HCT116 (cell line): ENCODE measurements at regions not wholly inside any gene's neighbourhood (a gene's known extent, or its start where the extent isn't known, plus 50 kb on each side); places are given as distances from the start of the nearest gene placed in this dataset.

Experiments
- ATAC-seq: fragments of 200-7000 bp; cut with Tn5 transposase; 2 replicates; pipeline ENCODE4 v1.9.1; 2020; ENCODE audit warnings: mild to moderate bottlenecking, moderate library complexity
- BruUV-seq: library from RNA; stranded (reverse); fragments of 400-500 nt; replicated peaks from 2 replicates; lab custom pipeline; 2021; lab: Mats Ljungman, UMichigan
- CTCF ChIA-PET: fragments of 300-600 bp; sonication (Branson Sonifier 250); formaldehyde crosslinking; loops from one replicate; lab custom pipeline; 2021; ENCODE audit warnings: antibody characterized with exemption; lab: Charles Lee
- POLR2A ChIA-PET: fragments of 300-600, 350-600 bp; sonication (Branson Sonifier 250); formaldehyde crosslinking; loops from one replicate; lab custom pipeline; 2021; ENCODE audit warnings: antibody characterized with exemption; lab: Charles Lee
- RAD21 ChIA-PET, 2 experiments: fragments of 300-600 bp; sonication (Branson Sonifier 250); formaldehyde crosslinking; loops; one replicate each; lab custom pipeline; 2023; ENCODE audit warnings: low total read pairs in 2 of 2; ENCODE audit not compliant: uncharacterized antibody in 2 of 2, unreplicated experiment in 2 of 2, low non-redundant PET in 1 of 2; lab: Charles Lee
- DNase-seq: peaks from one replicate; pipeline ENCODE4 v3.0.0-alpha.2; 2010; ENCODE audit warnings: low read depth, low spot score
- H2AFZ ChIP-seq: fragments of 200-600 bp; shearing (Covaris generic), sonication (generic); 2 replicates; pipeline ENCODE4 v1.6.1; 2017; ENCODE audit warnings: low read depth, mixed run types, mixed read lengths, antibody characterized with exemption, low read length; ENCODE audit not compliant: poor library complexity, severe bottlenecking
- H3K27ac ChIP-seq: 2 replicates; pipeline ENCODE4 v1.5.1; 2012; ENCODE audit warnings: low read depth, low read length
- H3K27me3 ChIP-seq: fragments of 200-600 bp; sonication (generic); 2 replicates; pipeline ENCODE4 v1.6.1; 2016; ENCODE audit warnings: mixed run types, low read length, mixed read lengths; ENCODE audit not compliant: insufficient read depth
- H3K36me3 ChIP-seq, 2 experiments: fragments of 200-500 bp in 1 of 2; fragments of 200-600 bp in 1 of 2; sonication (Bioruptor generic) in 1 of 2; sonication (generic) in 1 of 2; 2 replicates each; pipeline versions ENCODE4 v1.5.1 to v1.6.1; 2014 to 2016; ENCODE audit warnings: low read length in 2 of 2, inconsistent platforms in 1 of 2, mixed read lengths in 1 of 2, mixed run types in 1 of 2; ENCODE audit not compliant: insufficient read depth in 2 of 2, control insufficient read depth in 1 of 2
- H3K4me1 ChIP-seq, 2 experiments: fragments of 200-600 bp in 1 of 2; sonication (generic) in 1 of 2; 2 replicates each; pipeline versions ENCODE4 v1.5.1 to v1.6.1; 2012 to 2017; ENCODE audit warnings: low read length in 2 of 2, inconsistent platforms in 1 of 2, mild to moderate bottlenecking in 1 of 2, mixed read lengths in 1 of 2, mixed run types in 1 of 2, moderate library complexity in 1 of 2; ENCODE audit not compliant: insufficient read depth in 2 of 2, control insufficient read depth in 1 of 2
- H3K4me2 ChIP-seq: fragments of 200-600 bp; sonication (generic); 2 replicates; pipeline ENCODE4 v1.6.1; 2017; ENCODE audit warnings: mixed run types, low read length, mixed read lengths
- H3K4me3 ChIP-seq, 2 experiments: fragments of 200-600 bp in 1 of 2; sonication (generic) in 1 of 2; replicated peaks in 1 of 2; 2 replicates each; pipeline ENCODE4 v1.5.1; 2011 to 2016; ENCODE audit warnings: low read length in 2 of 2, control low read depth in 1 of 2, low read depth in 1 of 2, mild to moderate bottlenecking in 1 of 2, mixed read lengths in 1 of 2, mixed run types in 1 of 2
- H3K79me2 ChIP-seq: fragments of 200-600 bp; sonication (generic); 2 replicates; pipeline ENCODE4 v1.6.1; 2017; ENCODE audit warnings: mild to moderate bottlenecking, mixed run types, low read length, moderate library complexity, mixed read lengths; ENCODE audit not compliant: insufficient read depth
- H3K9ac ChIP-seq: fragments of 200-600 bp; sonication (generic); 2 replicates; pipeline ENCODE4 v1.6.1; 2016; ENCODE audit warnings: low read length, mixed read lengths
- H3K9me2 ChIP-seq: fragments of 200-600 bp; sonication (generic), shearing (Covaris generic); 2 replicates; pipeline ENCODE4 v1.6.1; 2017; ENCODE audit warnings: mixed run types, mild to moderate bottlenecking, moderate library complexity; ENCODE audit not compliant: insufficient read depth
- H3K9me3 ChIP-seq, 2 experiments: fragments of 200-500 bp in 1 of 2; fragments of 200-600 bp in 1 of 2; sonication (Bioruptor generic) in 1 of 2; sonication (generic) in 1 of 2; 2 replicates each; pipeline ENCODE4 v1.6.1; 2014 to 2017; ENCODE audit warnings: low read length in 2 of 2, mixed read lengths in 2 of 2, inconsistent platforms in 1 of 2, low read depth in 1 of 2, mild to moderate bottlenecking in 1 of 2, mixed run types in 1 of 2, moderate library complexity in 1 of 2; ENCODE audit not compliant: control insufficient read depth in 1 of 2, insufficient read depth in 1 of 2
- H4K20me1 ChIP-seq: fragments of 200-600 bp; sonication (generic), shearing (Covaris generic); 2 replicates; pipeline ENCODE4 v1.6.1; 2017; ENCODE audit warnings: mixed run types, mild to moderate bottlenecking, moderate library complexity; ENCODE audit not compliant: insufficient read depth
- CEBPB ChIP-seq: IDR thresholded peaks from 2 replicates; pipeline ENCODE4 v1.6.1; 2012; ENCODE audit warnings: low read depth
- EGR1 ChIP-seq: IDR thresholded peaks from 2 replicates; pipeline ENCODE4 v1.6.1; 2012; ENCODE audit warnings: low read depth
- ELF1 ChIP-seq: IDR thresholded peaks from 2 replicates; pipeline ENCODE4 v1.6.1; 2012; ENCODE audit warnings: low read depth, borderline replicate concordance
- EZH2phosphoT487 ChIP-seq: fragments of 200-600 bp; IDR thresholded peaks from 2 replicates; pipeline ENCODE4 v1.6.1; 2018; ENCODE audit warnings: antibody characterized with exemption, borderline replicate concordance
- FOSL1 ChIP-seq: IDR thresholded peaks from 2 replicates; pipeline ENCODE4 v1.6.1; 2012; ENCODE audit warnings: low read depth
- JUND ChIP-seq: IDR thresholded peaks from 2 replicates; pipeline ENCODE4 v1.6.1; 2012
- POLR2A ChIP-seq: IDR thresholded peaks from 2 replicates; pipeline ENCODE4 v1.7.0; 2011; ENCODE audit warnings: borderline replicate concordance; ENCODE audit not compliant: insufficient read depth, insufficient read length; ENCODE audit errors: extremely low read depth
- POLR2AphosphoS5 ChIP-seq: IDR thresholded peaks from 2 replicates; pipeline ENCODE4 v1.6.1; 2011; ENCODE audit warnings: mild to moderate bottlenecking, low read depth, low read length, moderate library complexity
- RAD21 ChIP-seq: IDR thresholded peaks from 2 replicates; pipeline ENCODE4 v1.6.1; 2012; ENCODE audit warnings: low read depth, mild to moderate bottlenecking
- SIN3A ChIP-seq: IDR thresholded peaks from 2 replicates; pipeline ENCODE4 v1.6.1; 2012; ENCODE audit warnings: low read depth
- SP1 ChIP-seq: IDR thresholded peaks from 2 replicates; pipeline ENCODE4 v1.6.1; 2012; ENCODE audit warnings: low read depth
- SRF ChIP-seq: IDR thresholded peaks from 2 replicates; pipeline ENCODE4 v1.6.1; 2012; ENCODE audit warnings: low read depth
- TCF7L2 ChIP-seq: IDR thresholded peaks from 2 replicates; pipeline ENCODE4 v1.7.0; 2011; ENCODE audit warnings: borderline replicate concordance, inconsistent platforms; ENCODE audit not compliant: insufficient read depth, insufficient read length; ENCODE audit errors: extremely low read depth
- YY1 ChIP-seq: IDR thresholded peaks from 2 replicates; pipeline ENCODE4 v1.6.1; 2011; ENCODE audit warnings: low read length, low read depth, moderate library complexity, mild to moderate bottlenecking; ENCODE audit not compliant: insufficient replicate concordance; ENCODE audit errors: extremely low read depth
- ZNF274 ChIP-seq: fragments of 200-500 bp; sonication (Bioruptor generic); IDR thresholded peaks from 2 replicates; pipeline ENCODE4 v1.6.1; 2014; ENCODE audit warnings: mild to moderate bottlenecking, low read depth, low read length, inconsistent platforms
- intact Hi-C: fragments of 100-400 bp; cut with micrococcal nuclease; formaldehyde crosslinking; loops from 2 replicates; pipeline ENCODE4 v1.10.0; 2022
- TF ChIP-seq, protein P1 (sequence below), 3 experiments: fragments of 200-600 bp in 1 of 3; sonication (generic) in 1 of 3; IDR thresholded peaks in 2 of 3; conservative IDR thresholded peaks in 1 of 3; 2 replicates each; pipeline ENCODE4 v1.5.1; 2012 to 2017; ENCODE audit warnings: low read depth in 2 of 3, low read length in 2 of 3, antibody characterized with exemption in 1 of 3, borderline replicate concordance in 1 of 3, control low read depth in 1 of 3, mild to moderate bottlenecking in 1 of 3, mixed read lengths in 1 of 3, mixed run types in 1 of 3, moderate library complexity in 1 of 3; ENCODE audit not compliant: insufficient read depth in 1 of 3
- TF ChIP-seq, protein P2 (sequence below): IDR thresholded peaks from 2 replicates; pipeline ENCODE4 v1.6.1; 2012
- TF ChIP-seq, protein P3 (sequence below): IDR thresholded peaks from 2 replicates; pipeline ENCODE4 v1.6.1; 2012
- TF ChIP-seq, protein P4 (sequence below): IDR thresholded peaks from 2 replicates; pipeline ENCODE4 v1.6.1; 2012; ENCODE audit warnings: low read depth
- TF ChIP-seq, protein P5 (sequence below): IDR thresholded peaks from 2 replicates; pipeline ENCODE4 v1.6.1; 2011; ENCODE audit warnings: mild to moderate bottlenecking, low read length, moderate library complexity; ENCODE audit not compliant: insufficient replicate concordance; ENCODE audit errors: extremely low read depth

DNA sequence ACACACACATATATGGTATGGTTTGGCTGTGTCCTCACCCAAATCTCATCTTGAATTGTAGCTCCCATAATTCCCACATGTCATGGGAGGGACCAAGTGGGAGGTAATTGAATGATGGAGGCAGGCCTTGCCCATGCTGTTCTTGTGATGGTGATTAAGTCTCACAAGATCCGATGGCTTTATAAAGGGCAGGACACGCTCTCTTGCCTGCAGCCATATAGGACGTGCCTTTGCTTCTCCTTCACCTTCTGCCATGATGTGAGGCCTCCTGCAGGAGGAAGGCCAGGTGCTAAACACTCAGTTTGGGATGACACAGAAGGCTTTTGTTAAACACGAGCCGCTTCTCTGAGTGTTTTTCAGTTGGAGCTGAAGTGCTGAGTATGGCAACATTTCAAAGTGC is 205.3 kb upstream of the KLF6 start:
- H3K27ac ChIP-seq: no peak overlapping the region
- DNase-seq (no peak), ATAC-seq (no peak)
- no peaks in the 10 kb centered on the region for H4K20me1 ChIP-seq
- ChIA-PET RAD21 (no interaction called here), CTCF (no interaction called here), POLR2A (no interaction called here)
- H3K4me3 ChIP-seq: no peak overlapping the region
- no peaks in the 10 kb centered on the region for H3K36me3 ChIP-seq
- TF ChIP-seq, protein P1, sequence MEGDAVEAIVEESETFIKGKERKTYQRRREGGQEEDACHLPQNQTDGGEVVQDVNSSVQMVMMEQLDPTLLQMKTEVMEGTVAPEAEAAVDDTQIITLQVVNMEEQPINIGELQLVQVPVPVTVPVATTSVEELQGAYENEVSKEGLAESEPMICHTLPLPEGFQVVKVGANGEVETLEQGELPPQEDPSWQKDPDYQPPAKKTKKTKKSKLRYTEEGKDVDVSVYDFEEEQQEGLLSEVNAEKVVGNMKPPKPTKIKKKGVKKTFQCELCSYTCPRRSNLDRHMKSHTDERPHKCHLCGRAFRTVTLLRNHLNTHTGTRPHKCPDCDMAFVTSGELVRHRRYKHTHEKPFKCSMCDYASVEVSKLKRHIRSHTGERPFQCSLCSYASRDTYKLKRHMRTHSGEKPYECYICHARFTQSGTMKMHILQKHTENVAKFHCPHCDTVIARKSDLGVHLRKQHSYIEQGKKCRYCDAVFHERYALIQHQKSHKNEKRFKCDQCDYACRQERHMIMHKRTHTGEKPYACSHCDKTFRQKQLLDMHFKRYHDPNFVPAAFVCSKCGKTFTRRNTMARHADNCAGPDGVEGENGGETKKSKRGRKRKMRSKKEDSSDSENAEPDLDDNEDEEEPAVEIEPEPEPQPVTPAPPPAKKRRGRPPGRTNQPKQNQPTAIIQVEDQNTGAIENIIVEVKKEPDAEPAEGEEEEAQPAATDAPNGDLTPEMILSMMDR (IDR thresholded peaks at IDR 0.05 in 2 of 3, conservative IDR thresholded peaks at IDR 0.05 in 1 of 3; ENCODE audit: borderline replicate concordance in 1 of 3, insufficient read depth in 1 of 3, low read depth in 2 of 3, low read length in 2 of 3): no peak
- TF ChIP-seq SP1 (no peak), FOSL1 (no peak), ELF1 (no peak), ZNF274 (no peak), EGR1 (no peak), SRF (no peak), CEBPB (no peak), TCF7L2 (no peak), POLR2A (no peak), POLR2AphosphoS5 (no peak), EZH2phosphoT487 (no peak), YY1 (no peak), SIN3A (no peak), RAD21 (no peak), JUND (no peak)
- TF ChIP-seq, protein P2, sequence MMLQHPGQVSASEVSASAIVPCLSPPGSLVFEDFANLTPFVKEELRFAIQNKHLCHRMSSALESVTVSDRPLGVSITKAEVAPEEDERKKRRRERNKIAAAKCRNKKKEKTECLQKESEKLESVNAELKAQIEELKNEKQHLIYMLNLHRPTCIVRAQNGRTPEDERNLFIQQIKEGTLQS: no peak
- TF ChIP-seq, protein P3, sequence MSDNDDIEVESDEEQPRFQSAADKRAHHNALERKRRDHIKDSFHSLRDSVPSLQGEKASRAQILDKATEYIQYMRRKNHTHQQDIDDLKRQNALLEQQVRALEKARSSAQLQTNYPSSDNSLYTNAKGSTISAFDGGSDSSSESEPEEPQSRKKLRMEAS: no peak
- TF ChIP-seq, protein P4, sequence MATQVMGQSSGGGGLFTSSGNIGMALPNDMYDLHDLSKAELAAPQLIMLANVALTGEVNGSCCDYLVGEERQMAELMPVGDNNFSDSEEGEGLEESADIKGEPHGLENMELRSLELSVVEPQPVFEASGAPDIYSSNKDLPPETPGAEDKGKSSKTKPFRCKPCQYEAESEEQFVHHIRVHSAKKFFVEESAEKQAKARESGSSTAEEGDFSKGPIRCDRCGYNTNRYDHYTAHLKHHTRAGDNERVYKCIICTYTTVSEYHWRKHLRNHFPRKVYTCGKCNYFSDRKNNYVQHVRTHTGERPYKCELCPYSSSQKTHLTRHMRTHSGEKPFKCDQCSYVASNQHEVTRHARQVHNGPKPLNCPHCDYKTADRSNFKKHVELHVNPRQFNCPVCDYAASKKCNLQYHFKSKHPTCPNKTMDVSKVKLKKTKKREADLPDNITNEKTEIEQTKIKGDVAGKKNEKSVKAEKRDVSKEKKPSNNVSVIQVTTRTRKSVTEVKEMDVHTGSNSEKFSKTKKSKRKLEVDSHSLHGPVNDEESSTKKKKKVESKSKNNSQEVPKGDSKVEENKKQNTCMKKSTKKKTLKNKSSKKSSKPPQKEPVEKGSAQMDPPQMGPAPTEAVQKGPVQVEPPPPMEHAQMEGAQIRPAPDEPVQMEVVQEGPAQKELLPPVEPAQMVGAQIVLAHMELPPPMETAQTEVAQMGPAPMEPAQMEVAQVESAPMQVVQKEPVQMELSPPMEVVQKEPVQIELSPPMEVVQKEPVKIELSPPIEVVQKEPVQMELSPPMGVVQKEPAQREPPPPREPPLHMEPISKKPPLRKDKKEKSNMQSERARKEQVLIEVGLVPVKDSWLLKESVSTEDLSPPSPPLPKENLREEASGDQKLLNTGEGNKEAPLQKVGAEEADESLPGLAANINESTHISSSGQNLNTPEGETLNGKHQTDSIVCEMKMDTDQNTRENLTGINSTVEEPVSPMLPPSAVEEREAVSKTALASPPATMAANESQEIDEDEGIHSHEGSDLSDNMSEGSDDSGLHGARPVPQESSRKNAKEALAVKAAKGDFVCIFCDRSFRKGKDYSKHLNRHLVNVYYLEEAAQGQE: no peak
- TF ChIP-seq, protein P5, sequence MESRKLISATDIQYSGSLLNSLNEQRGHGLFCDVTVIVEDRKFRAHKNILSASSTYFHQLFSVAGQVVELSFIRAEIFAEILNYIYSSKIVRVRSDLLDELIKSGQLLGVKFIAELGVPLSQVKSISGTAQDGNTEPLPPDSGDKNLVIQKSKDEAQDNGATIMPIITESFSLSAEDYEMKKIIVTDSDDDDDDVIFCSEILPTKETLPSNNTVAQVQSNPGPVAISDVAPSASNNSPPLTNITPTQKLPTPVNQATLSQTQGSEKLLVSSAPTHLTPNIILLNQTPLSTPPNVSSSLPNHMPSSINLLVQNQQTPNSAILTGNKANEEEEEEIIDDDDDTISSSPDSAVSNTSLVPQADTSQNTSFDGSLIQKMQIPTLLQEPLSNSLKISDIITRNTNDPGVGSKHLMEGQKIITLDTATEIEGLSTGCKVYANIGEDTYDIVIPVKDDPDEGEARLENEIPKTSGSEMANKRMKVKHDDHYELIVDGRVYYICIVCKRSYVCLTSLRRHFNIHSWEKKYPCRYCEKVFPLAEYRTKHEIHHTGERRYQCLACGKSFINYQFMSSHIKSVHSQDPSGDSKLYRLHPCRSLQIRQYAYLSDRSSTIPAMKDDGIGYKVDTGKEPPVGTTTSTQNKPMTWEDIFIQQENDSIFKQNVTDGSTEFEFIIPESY: no peak
- no peak overlapping the region for H2AFZ ChIP-seq
- no peaks in the 10 kb centered on the region for H3K79me2 ChIP-seq
- no peak overlapping the region for H3K4me2 ChIP-seq
- H3K27me3 ChIP-seq: no peaks in the 10 kb centered on the region
- H3K9me2 ChIP-seq: no peaks in the 10 kb centered on the region
- no peak overlapping the region for H3K9ac ChIP-seq
- H3K4me1 ChIP-seq: peaks cover 0 to 14% of the 10 kb centered on the region in 2 experiments; a peak in 2 of 4 replicates
- intact Hi-C loops: no loop called here
- H3K9me3 ChIP-seq: no peaks in the 10 kb centered on the region
- no TSS peak for BruUV-seq
